GM19463 (cell line): ENCODE measurements at regions not wholly inside any gene's neighbourhood (a gene's known extent, or its start where the extent isn't known, plus 50 kb on each side); places are given as distances from the start of the nearest gene placed in this dataset.

Source experiments
- ATAC-seq: cut with Tn5 transposase; IDR thresholded peaks from one replicate; pipeline ENCODE4 v1.9.1; 2021; ENCODE audit warnings: mild to moderate bottlenecking, moderate library complexity; ENCODE audit not compliant: unreplicated experiment

GRCh38 chr1:81498471-81499462 lies 302.0 kb upstream of the ADGRL2 start:
- no peak for ATAC-seq

- ATAC-seq, result no peak
These were observed 304.4 kb upstream of the ADGRL2 start for GRCh38 chr1:81496349-81496748.

- no peak for ATAC-seq
These were observed 307.4 kb upstream of the ADGRL2 start for GRCh38 chr1:81493102-81493869.

- no peak for ATAC-seq
These were observed 308.1 kb upstream of the ADGRL2 start for GRCh38 chr1:81492628-81493027.

GRCh38 chr1:81490614-81491013 lies 310.1 kb upstream of the ADGRL2 start:
- no peak for ATAC-seq

- no peak for ATAC-seq
These were observed 311.3 kb upstream of the ADGRL2 start for GRCh38 chr1:81489372-81489934.

GRCh38 chr1:81484284-81484683 lies 316.4 kb upstream of the ADGRL2 start:
- no peak for ATAC-seq

- ATAC-seq, result no peak
These were observed 322.5 kb upstream of the ADGRL2 start for GRCh38 chr1:81478219-81478618.

GRCh38 chr1:81477710-81478109 lies 323.0 kb upstream of the ADGRL2 start:
- no peak for ATAC-seq

GRCh38 chr1:81472387-81472786 lies 328.3 kb upstream of the ADGRL2 start:
- ATAC-seq, result no peak

- no peak for ATAC-seq
These were observed 329.5 kb upstream of the ADGRL2 start for GRCh38 chr1:81471255-81471654.

GRCh38 chr1:81470275-81470674 lies 330.5 kb upstream of the ADGRL2 start:
- ATAC-seq, result no peak

GRCh38 chr1:81467383-81467782 lies 333.4 kb upstream of the ADGRL2 start:
- no peak for ATAC-seq

- ATAC-seq, result no peak
These were observed 333.8 kb upstream of the ADGRL2 start for GRCh38 chr1:81466961-81467360.

GRCh38 chr1:81463936-81464837 lies 336.5 kb upstream of the ADGRL2 start:
- ATAC-seq, result no peak

- no peak for ATAC-seq
These were observed 341.7 kb upstream of the ADGRL2 start for GRCh38 chr1:81459043-81459442.

GRCh38 chr1:81458186-81458585 lies 342.5 kb upstream of the ADGRL2 start:
- no peak for ATAC-seq

- no peak for ATAC-seq
These were observed 345.3 kb upstream of the ADGRL2 start for GRCh38 chr1:81455481-81455880.

- no peak for ATAC-seq
These were observed 346.8 kb upstream of the ADGRL2 start for GRCh38 chr1:81453971-81454370.

- no peak for ATAC-seq
These were observed 347.4 kb upstream of the ADGRL2 start for GRCh38 chr1:81453367-81453703.
